ENCODE measurements at regions not wholly inside any gene's neighbourhood (a gene's known extent, or its start where the extent isn't known, plus 50 kb on each side); places are given as distances from the start of the nearest gene placed in this dataset.
"Not testable (repeated sequence)": the region's sequence is repeated elsewhere in the genome, so short reads cannot be mapped to it uniquely, and the experiment has no call there.

DNA sequence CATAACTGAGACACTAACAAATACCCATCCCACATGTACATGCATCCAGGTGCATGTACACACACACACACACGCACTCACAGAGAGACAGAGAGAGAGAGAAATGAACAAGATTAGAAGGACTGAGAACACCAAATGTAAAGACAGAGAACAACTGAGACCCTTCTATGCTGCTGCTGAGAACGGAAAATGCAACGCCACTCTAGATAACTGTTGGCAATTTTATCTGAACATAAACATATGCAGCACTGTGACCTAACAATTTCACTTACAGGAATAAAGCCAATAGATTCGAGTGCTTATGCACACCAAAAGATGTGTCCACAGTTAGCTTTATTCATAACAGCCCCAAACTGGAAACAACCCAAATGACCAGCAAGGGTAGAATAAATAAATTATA, 103.8 kb upstream of the LY86 start:
- no peak for DNase-seq
- Histone ChIP-seq H3K9me3 (no peaks in the 10 kb centered on the region), H3K36me3 (no peaks in the 10 kb centered on the region), H3K4me3 (no peak overlapping the region), H3K27me3 (ENCODE audit: low read depth) (no peaks in the 10 kb centered on the region), H3K27ac (no peak overlapping the region), H3K4me1 (no peaks in the 10 kb centered on the region)
- ATAC-seq = no peak
- TF ChIP-seq, protein P1, sequence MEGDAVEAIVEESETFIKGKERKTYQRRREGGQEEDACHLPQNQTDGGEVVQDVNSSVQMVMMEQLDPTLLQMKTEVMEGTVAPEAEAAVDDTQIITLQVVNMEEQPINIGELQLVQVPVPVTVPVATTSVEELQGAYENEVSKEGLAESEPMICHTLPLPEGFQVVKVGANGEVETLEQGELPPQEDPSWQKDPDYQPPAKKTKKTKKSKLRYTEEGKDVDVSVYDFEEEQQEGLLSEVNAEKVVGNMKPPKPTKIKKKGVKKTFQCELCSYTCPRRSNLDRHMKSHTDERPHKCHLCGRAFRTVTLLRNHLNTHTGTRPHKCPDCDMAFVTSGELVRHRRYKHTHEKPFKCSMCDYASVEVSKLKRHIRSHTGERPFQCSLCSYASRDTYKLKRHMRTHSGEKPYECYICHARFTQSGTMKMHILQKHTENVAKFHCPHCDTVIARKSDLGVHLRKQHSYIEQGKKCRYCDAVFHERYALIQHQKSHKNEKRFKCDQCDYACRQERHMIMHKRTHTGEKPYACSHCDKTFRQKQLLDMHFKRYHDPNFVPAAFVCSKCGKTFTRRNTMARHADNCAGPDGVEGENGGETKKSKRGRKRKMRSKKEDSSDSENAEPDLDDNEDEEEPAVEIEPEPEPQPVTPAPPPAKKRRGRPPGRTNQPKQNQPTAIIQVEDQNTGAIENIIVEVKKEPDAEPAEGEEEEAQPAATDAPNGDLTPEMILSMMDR (IDR thresholded peaks at IDR 0.05) = no peak
- intact Hi-C loops (cut with DNase I) = no loop called here

DNA sequence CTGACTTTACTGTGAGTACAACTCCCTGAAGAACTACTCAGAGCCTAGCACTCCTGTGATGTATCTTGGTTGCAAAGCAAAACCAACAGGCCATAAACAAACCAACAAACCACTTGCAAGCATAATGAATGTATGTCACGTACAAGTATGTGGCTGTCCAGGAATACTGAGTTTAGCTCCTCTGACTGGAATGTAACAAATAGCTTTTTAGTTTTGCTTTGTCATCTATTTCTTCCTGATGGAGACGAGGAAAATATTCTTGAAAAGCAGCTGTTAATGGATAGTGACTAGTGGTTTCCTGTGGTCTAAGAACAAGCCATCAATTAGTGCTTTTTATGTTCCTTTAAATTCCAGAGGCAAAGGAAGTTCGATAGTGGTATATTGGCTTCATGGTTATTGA, 101.9 kb upstream of the LY86 start:
- DNase-seq = no peak
- H3K27me3 ChIP-seq (ENCODE audit: low read depth) = no peaks in the 10 kb centered on the region
- no peaks in the 10 kb centered on the region for H3K4me1 ChIP-seq
- H3K36me3 ChIP-seq = no peaks in the 10 kb centered on the region
- no peak for ATAC-seq
- TF ChIP-seq, protein P1 (IDR thresholded peaks at IDR 0.05) = no peak
- H3K27ac ChIP-seq = no peak overlapping the region
- intact Hi-C loops (cut with DNase I) = no loop called here
- no peak overlapping the region for H3K4me3 ChIP-seq
- H3K9me3 ChIP-seq = no peaks in the 10 kb centered on the region

DNA sequence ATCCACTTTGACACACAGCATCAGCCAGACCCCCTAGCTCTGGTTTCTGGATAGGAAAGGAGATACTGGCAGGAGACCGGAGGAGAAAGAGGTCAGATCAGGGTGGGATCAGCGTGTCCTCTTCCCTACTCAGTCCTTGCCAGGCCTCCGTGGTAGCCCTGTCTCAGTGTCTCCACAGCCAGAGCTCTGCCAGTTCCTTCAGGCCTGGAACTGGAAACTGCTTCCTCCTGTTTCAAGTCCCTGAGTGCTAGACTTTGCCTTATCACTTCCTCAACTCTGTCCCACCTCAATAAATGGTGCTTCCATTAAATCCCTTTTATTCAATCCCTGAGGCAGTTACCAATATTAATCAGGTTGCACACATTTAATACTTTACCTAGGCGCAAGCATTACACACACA, 96.8 kb upstream of the LY86 start:
- intact Hi-C loops (cut with DNase I) = no loop called here

DNA sequence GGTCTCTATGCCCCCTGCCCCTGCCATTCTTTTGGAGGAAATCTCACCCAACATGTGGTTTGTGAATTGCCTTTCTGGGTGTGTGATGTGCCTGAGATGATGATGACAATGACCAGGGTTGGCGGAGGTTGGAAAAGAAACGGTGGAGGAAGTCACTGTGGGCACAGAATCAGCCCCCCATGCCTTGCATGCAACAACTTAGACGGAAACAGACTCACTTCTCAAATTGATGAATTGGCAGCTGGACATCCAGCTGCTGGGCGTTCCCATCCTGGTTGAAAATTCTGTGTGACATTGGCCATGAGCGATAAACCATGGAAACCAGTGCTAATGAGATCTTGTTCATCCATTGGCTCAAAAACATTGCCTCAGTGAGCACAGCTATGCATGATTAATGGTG, 95.8 kb upstream of the LY86 start:
- Histone ChIP-seq H3K27ac (no peak overlapping the region), H3K4me1 (no peaks in the 10 kb centered on the region), H3K27me3 (ENCODE audit: low read depth) (no peaks in the 10 kb centered on the region), H3K4me3 (no peak overlapping the region), H3K9me3 (no peaks in the 10 kb centered on the region), H3K36me3 (no peaks in the 10 kb centered on the region)
- intact Hi-C loops (cut with DNase I) = no loop called here
- TF ChIP-seq, protein P1 (IDR thresholded peaks at IDR 0.05) = no peak
- ATAC-seq (no peak), DNase-seq (no peak)

More for the DNA sequence above, 96.8 kb upstream of the LY86 start:
- peak in 1 of 2 donors; percentile 17 for ATAC-seq
- Histone ChIP-seq H3K9me3 (no peaks in the 10 kb centered on the region), H3K4me3 (no peak overlapping the region), H3K27me3 (ENCODE audit: low read depth) (no peaks in the 10 kb centered on the region), H3K36me3 (no peaks in the 10 kb centered on the region), H3K27ac (no peak overlapping the region), H3K4me1 (no peaks in the 10 kb centered on the region)
- TF ChIP-seq, protein P1 (IDR thresholded peaks at IDR 0.05) = no peak
- DNase-seq = no peak

DNA sequence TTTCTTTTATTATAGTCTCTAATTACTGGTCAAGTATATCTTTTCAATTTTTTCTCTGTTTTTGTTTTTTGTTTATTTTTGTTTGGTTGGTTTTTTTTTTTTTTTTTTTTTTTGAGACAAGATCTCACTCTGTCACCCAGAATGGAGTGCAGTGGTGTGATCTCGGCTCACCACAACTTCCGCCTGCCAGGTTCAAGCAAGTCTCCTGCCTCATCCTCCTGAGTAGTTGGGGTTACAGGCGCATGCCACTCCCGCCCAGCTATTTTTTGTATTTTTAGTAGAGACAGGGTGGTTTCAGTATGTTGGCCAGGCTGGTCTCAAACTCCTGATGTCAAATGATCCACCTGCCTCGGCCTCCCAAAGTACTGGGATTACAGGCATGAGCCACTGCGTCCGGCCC, 94.4 kb upstream of the LY86 start:
- H3K27me3 ChIP-seq (ENCODE audit: low read depth); DNase-seq; ATAC-seq; H3K9me3 ChIP-seq; H3K27ac ChIP-seq; intact Hi-C loops (cut with DNase I); H3K4me3 ChIP-seq; H3K4me1 ChIP-seq; H3K36me3 ChIP-seq: not testable (repeated sequence)

DNA sequence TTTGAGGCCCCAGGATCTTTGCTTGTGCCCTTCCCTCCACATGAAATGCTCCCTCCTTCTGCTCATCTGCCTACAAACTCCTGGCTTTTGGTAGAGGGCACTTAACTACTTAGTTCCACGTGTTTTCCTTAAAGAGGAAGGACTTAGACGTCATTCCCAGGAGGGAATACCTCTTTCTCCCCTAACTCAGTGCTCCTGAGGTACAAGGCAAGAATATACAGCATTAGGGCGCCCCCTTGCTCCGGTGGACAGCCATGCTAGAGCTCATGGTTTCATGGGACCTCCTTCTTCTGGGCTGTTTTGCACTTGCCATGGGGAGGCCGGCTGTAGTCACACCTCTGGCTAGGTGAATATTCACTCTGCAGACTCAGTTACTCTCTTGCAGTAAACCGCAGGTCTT, 93.8 kb upstream of the LY86 start:
- intact Hi-C loops (cut with DNase I) = no loop called here
- no peaks in the 10 kb centered on the region for H3K27me3 ChIP-seq (ENCODE audit: low read depth)
- no peak overlapping the region for H3K4me3 ChIP-seq
- TF ChIP-seq, protein P1 (IDR thresholded peaks at IDR 0.05) = peak; percentile 58
- H3K36me3 ChIP-seq = no peaks in the 10 kb centered on the region
- no peaks in the 10 kb centered on the region for H3K9me3 ChIP-seq
- no peak overlapping the region for H3K27ac ChIP-seq
- DNase-seq (peak; percentile 73), ATAC-seq (peak; percentile 59 to 78)
- no peaks in the 10 kb centered on the region for H3K4me1 ChIP-seq
